ACC112 (cell line): ENCODE measurements at regions not wholly inside any gene's neighbourhood (a gene's known extent, or its start where the extent isn't known, plus 50 kb on each side); places are given as distances from the start of the nearest gene placed in this dataset.

Experiments used
- H2AFZ ChIP-seq: fragments of 200-600 bp; sonication (generic); one replicate; pipeline ENCODE4 v1.6.0; 2017; ENCODE audit warnings: antibody characterized with exemption, low read length; ENCODE audit not compliant: unreplicated experiment
- H3K27ac ChIP-seq: fragments of 200-600 bp; sonication (generic); 2 replicates; pipeline ENCODE4 v1.5.1; 2014; ENCODE audit warnings: low read depth, mild to moderate bottlenecking, antibody characterized with exemption, low read length, moderate library complexity
- H3K27me3 ChIP-seq: fragments of 200-600 bp; sonication (generic); 2 replicates; pipeline ENCODE4 v1.6.1; 2014; ENCODE audit warnings: mild to moderate bottlenecking, antibody characterized with exemption, low read length, moderate library complexity, mixed read lengths; ENCODE audit not compliant: insufficient read depth
- H3K36me3 ChIP-seq: fragments of 200-600 bp; sonication (generic); 2 replicates; pipeline ENCODE4 v1.6.1; 2016; ENCODE audit warnings: mild to moderate bottlenecking, antibody characterized with exemption, low read length, moderate library complexity, mixed read lengths; ENCODE audit not compliant: insufficient read depth
- H3K4me1 ChIP-seq: fragments of 200-600 bp; sonication (generic); one replicate; pipeline ENCODE4 v1.6.1; 2016; ENCODE audit warnings: low read length, mixed read lengths; ENCODE audit not compliant: insufficient read depth, unreplicated experiment, control insufficient read depth
- H3K4me3 ChIP-seq: fragments of 200-600 bp; sonication (generic); 2 replicates; pipeline ENCODE4 v1.5.1; 2014; ENCODE audit warnings: mild to moderate bottlenecking, low read depth, low read length
- H3K79me2 ChIP-seq: fragments of 200-600 bp; sonication (generic); one replicate; pipeline ENCODE4 v1.6.0; 2016; ENCODE audit warnings: low read length; ENCODE audit not compliant: control insufficient read depth, unreplicated experiment, insufficient read depth

GRCh38 chr1:213371847-213372619 lies 321.0 kb downstream of the RPS6KC1 start:
- Histone ChIP-seq H2AFZ (no peak overlapping the region), H3K27me3 (peaks cover 10% of the 10 kb centered on the region), H3K79me2 (no peaks in the 10 kb centered on the region), H3K4me3 (no peak overlapping the region), H3K36me3 (no peaks in the 10 kb centered on the region), H3K4me1 (no peaks in the 10 kb centered on the region), H3K27ac (no peak overlapping the region)

- H3K27ac ChIP-seq = no peak overlapping the region
- no peaks in the 10 kb centered on the region for H3K36me3 ChIP-seq
- no peak overlapping the region for H3K4me3 ChIP-seq
- no peaks in the 10 kb centered on the region for H3K4me1 ChIP-seq
- H2AFZ ChIP-seq = no peak overlapping the region
- no peaks in the 10 kb centered on the region for H3K79me2 ChIP-seq
- 0 out of 2 replicates have a peak, but pooled peaks cover 2% of the 10 kb centered on the region for H3K27me3 ChIP-seq
Measured at GRCh38 chr1:213374369-213374768, 323.3 kb downstream of the RPS6KC1 start.

- H3K27me3 ChIP-seq = no peaks in the 10 kb centered on the region
- no peaks in the 10 kb centered on the region for H3K4me1 ChIP-seq
- no peaks in the 10 kb centered on the region for H3K36me3 ChIP-seq
- no peak overlapping the region for H3K4me3 ChIP-seq
- no peaks in the 10 kb centered on the region for H3K79me2 ChIP-seq
- H3K27ac ChIP-seq = no peak overlapping the region
- H2AFZ ChIP-seq = no peak overlapping the region
Measured at GRCh38 chr1:213375002-213375401, 324.0 kb downstream of the RPS6KC1 start.

- Histone ChIP-seq H3K4me3 (no peak overlapping the region), H2AFZ (no peak overlapping the region)
Measured at GRCh38 chr1:213376862-213377372, 325.9 kb downstream of the RPS6KC1 start.

GRCh38 chr1:213380865-213381264 lies 329.8 kb downstream of the RPS6KC1 start:
- Histone ChIP-seq H3K4me3 (no peak overlapping the region), H2AFZ (no peak overlapping the region)

More at GRCh38 chr1:213376862-213377372, 325.9 kb downstream of the RPS6KC1 start:
- no peaks in the 10 kb centered on the region for H3K36me3 ChIP-seq
- no peak overlapping the region for H3K27ac ChIP-seq
- H3K79me2 ChIP-seq = no peaks in the 10 kb centered on the region
- H3K4me1 ChIP-seq = no peaks in the 10 kb centered on the region
- H3K27me3 ChIP-seq = no peaks in the 10 kb centered on the region

GRCh38 chr1:213381572-213382084 lies 330.6 kb downstream of the RPS6KC1 start:
- no peaks in the 10 kb centered on the region for H3K4me1 ChIP-seq
- H3K27ac ChIP-seq = no peak overlapping the region
- H3K79me2 ChIP-seq = no peaks in the 10 kb centered on the region
- H3K36me3 ChIP-seq = no peaks in the 10 kb centered on the region
- no peak overlapping the region for H3K4me3 ChIP-seq
- H2AFZ ChIP-seq = no peak overlapping the region
- peaks cover 4% of the 10 kb centered on the region; the same call in 1 of the 2 replicates for H3K27me3 ChIP-seq

More at GRCh38 chr1:213380865-213381264, 329.8 kb downstream of the RPS6KC1 start:
- H3K36me3 ChIP-seq = no peaks in the 10 kb centered on the region
- no peak overlapping the region for H3K27ac ChIP-seq
- H3K4me1 ChIP-seq = no peaks in the 10 kb centered on the region
- H3K27me3 ChIP-seq = no peaks in the 10 kb centered on the region; the same call in 1 of the 2 replicates
- no peaks in the 10 kb centered on the region for H3K79me2 ChIP-seq

GRCh38 chr1:213383465-213383864 lies 332.4 kb downstream of the RPS6KC1 start:
- H3K4me1 ChIP-seq = no peaks in the 10 kb centered on the region
- H3K79me2 ChIP-seq = no peaks in the 10 kb centered on the region
- H3K4me3 ChIP-seq = no peak overlapping the region
- peaks cover 21% of the 10 kb centered on the region for H3K27me3 ChIP-seq
- H2AFZ ChIP-seq = no peak overlapping the region
- no peaks in the 10 kb centered on the region for H3K36me3 ChIP-seq
- H3K27ac ChIP-seq = no peak overlapping the region

GRCh38 chr1:213385201-213385600 lies 334.2 kb downstream of the RPS6KC1 start:
- Histone ChIP-seq H2AFZ (no peak overlapping the region), H3K79me2 (no peaks in the 10 kb centered on the region), H3K36me3 (no peaks in the 10 kb centered on the region), H3K4me3 (no peak overlapping the region), H3K4me1 (no peaks in the 10 kb centered on the region), H3K27ac (no peak overlapping the region), H3K27me3 (peaks cover 27% of the 10 kb centered on the region)

GRCh38 chr1:213385806-213386324 lies 334.8 kb downstream of the RPS6KC1 start:
- no peak overlapping the region for H2AFZ ChIP-seq
- H3K36me3 ChIP-seq = no peaks in the 10 kb centered on the region
- H3K27me3 ChIP-seq = peaks cover 32% of the 10 kb centered on the region
- no peak overlapping the region for H3K4me3 ChIP-seq
- H3K27ac ChIP-seq = no peak overlapping the region
- no peaks in the 10 kb centered on the region for H3K4me1 ChIP-seq
- H3K79me2 ChIP-seq = no peaks in the 10 kb centered on the region

GRCh38 chr1:213387380-213388015 lies 336.5 kb downstream of the RPS6KC1 start:
- H3K79me2 ChIP-seq = no peaks in the 10 kb centered on the region
- H3K27me3 ChIP-seq = peaks cover 44% of the 10 kb centered on the region
- H3K4me3 ChIP-seq = no peak overlapping the region
- H3K27ac ChIP-seq = no peak overlapping the region
- no peaks in the 10 kb centered on the region for H3K4me1 ChIP-seq
- no peak overlapping the region for H2AFZ ChIP-seq
- H3K36me3 ChIP-seq = no peaks in the 10 kb centered on the region
